Glomerular visceral epithelial cell (primary cell): ENCODE measurements at regions not wholly inside any gene's neighbourhood (a gene's known extent, or its start where the extent isn't known, plus 50 kb on each side); places are given as distances from the start of the nearest gene placed in this dataset.
"Not testable (repeated sequence)": the region's sequence is repeated elsewhere in the genome, so short reads cannot be mapped to it uniquely, and the experiment has no call there.

Source experiments
- DNase-seq: peaks from one replicate; pipeline ENCODE4 v3.0.0-alpha.2; 2016; ENCODE audit errors: extremely low spot score

DNA sequence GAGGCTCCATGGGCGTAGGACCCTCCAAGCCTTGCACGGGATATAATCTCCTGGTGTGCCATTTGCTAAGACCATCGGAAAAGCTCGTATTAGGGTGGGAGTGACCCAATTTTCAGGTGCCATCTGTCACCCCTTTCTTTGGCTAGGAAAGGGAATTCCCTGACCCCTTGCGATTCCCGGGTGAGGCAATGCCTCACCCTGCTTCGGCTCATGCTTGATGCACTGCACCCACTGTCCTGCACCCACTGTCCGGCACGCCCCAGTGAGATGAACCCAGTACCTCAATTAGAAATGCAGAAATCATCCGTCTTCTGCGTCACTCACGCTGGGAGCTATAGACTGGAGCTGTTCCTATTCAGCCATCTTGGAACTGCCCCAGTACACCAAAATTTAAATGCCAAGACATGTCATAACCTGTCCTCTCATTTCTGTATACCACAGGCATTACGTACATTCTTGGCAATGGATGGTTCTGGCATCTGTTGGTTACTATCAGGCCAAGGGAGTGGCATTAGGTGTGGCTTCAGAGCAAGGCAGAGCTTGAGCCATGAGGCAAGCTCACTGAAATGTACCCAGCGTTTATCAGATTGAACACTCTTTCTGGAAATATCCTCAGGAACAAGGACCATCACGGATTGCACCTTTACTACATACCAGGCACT, 95.4 kb upstream of the GALNT18 start:
- DNase-seq: no peak

DNA sequence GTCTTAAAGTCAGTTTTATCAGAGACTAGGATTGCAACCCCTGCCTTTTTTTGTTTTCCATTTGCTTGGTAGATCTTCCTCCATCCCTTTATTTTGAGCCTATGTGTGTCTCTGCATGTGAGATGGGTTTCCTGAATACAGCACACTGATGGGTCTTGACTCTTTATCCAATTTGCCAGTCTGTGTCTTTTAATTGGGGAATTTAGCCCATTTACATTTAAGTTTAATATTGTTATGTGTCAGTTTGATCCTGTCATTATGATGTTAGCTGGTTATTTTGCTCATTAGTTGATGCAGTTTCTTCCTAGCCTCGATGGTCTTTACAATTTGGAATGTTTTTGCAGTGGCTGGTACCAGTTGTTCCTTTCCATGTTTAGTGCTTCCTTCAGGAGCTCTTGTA, 93.3 kb upstream of the GALNT18 start:
- DNase-seq: not testable (repeated sequence)

DNA sequence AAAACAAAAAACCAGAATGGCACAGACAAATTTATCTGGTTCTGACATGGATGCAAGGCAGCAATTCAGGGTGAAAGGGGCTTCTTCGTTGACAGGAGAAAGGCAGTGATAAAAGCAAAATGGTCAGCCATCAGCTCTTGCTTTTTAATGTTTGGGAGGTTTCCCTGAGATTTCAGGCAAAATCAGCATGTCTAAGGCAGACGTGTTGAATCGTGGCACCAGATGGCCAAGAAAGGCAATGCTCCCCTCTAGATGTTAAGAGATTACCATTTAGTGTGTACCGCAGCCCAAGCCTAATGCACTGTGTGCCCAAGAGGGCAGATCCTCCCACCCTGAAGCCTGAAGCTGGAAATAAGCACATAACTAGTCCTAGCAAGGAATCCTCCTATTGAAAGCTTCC, 88.8 kb upstream of the GALNT18 start:
- DNase-seq: no peak

DNA sequence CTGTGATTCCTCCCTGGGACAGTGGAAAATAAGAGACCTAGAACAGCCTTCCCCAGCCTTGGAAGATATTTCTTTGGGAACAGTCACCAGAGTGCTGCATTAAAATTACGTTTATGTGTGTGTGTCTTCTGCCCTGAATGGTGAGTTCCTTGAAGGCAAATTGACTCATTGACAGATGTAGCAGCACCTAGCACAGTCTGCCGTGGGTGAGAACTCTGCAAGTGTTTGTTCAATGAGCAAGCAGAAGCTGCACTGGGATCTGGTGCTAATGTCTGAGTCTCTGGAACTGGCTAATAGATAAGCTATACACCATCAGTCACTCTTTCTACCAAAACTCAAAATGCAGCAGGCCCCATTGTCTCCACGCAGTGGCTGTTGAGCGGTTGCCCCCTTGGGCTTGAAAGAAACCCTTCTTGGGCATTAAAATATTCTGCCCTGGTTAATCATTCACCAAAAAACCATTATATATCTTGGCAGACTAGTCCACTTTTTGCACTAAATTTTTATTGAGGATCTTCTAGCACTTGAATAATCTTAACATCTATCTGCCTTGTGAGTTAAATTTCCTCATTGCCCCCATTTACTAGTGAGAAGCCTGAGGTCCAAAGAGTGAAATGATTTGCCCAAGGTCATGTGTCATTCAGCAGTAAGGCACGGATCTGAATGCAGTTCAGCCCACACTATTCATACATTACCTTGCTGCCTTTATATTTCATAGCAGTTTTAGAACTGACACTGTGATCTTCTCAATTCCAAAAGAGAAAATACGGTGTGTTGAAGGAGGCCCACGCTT, 87.8 kb upstream of the GALNT18 start:
- DNase-seq: no peak

DNA sequence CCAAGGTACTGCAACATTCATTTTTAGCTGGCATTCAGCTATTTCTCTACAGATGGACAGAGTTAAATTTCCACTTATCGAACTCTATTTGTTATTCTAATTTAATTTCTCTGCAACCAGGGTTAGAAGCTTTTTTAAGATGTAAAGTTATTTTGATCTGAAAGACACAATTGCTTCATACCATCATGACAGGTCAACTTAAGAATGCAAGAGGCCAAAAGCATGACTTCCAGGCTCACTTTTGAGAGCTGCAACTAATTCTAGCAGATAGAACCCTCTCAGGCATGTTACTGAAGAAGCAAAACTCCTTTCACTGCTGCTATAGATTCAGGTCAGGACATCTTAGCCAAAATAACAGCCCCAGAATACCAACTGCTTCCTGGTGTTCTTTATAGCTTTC, 86.5 kb upstream of the GALNT18 start:
- DNase-seq: no peak

DNA sequence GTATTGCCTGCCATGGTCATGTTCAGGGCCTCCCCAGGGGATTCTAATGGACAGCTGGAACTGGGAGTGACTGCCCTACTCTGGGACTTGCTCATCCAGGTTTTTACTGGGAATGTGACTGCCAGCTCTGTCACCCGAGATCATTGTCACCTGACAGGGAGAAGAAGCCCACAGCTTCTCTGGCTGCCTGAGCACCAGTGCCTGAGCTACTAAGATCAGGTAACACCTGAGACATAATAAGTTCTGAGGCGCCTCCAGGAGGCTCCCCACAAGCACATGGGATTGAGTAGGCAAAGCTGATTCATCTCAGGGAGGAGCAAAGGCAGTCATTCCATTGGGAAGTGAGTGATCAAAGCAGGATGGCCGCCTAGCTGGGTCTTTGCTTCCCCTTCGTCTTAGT, 84.2 kb upstream of the GALNT18 start:
- no peak for DNase-seq

DNA sequence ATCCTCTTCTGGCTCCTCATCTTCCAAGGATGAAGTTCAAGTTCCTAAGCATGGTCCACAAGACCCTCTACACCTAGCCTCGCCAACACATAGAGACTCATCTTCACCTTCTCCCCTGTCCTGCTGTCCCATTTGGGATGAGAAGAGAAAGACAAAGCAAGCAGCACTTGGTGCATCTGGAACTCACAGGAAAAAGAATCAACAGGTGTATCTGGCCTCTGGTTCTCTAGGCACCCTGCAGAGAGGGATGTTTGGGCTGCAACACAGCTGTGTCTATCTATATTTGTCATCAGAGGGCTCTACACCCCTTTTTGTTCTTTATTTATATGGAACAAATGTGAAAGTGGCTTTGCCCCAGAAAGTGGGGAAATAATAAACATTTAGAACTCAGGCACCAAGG, 82.1 kb upstream of the GALNT18 start:
- no peak for DNase-seq

DNA sequence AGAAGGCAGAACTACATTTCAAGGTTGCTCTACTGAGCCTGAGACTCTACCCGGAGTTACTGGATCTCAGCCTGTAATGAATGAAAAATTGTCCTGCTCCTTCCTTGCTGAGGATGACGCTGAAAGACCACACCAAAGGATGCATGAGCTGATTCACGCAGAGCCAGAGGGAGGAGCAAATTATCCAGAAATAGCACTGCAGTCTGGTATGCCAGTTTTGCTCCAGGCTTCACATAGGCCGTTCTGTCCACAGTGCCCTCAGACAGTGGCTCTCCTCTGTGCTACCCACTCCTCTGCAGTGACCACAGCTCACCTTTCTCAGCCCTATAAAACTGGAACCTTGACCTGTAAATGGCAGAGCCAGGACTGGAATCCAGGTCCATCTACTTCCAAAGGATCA, 79.3 kb upstream of the GALNT18 start:
- DNase-seq: no peak

DNA sequence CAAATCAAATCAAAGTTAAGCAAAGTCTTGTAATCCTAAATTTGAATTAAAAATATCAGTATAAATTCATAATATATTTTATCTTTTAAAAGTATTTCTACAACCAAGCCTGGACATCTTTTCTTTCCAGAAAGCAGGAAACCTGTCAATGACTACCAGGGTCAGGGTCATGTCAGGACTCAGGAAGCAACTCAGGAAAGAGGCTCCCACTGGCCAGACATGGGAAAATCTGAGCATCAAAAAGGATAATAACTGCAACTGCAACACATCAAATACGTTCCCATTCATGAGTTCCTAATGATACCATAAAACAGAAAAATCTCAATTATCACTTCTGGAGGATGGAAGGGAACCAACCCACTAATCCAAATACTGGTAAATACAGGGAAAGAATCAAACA, 76.0 kb upstream of the GALNT18 start:
- no peak for DNase-seq

DNA sequence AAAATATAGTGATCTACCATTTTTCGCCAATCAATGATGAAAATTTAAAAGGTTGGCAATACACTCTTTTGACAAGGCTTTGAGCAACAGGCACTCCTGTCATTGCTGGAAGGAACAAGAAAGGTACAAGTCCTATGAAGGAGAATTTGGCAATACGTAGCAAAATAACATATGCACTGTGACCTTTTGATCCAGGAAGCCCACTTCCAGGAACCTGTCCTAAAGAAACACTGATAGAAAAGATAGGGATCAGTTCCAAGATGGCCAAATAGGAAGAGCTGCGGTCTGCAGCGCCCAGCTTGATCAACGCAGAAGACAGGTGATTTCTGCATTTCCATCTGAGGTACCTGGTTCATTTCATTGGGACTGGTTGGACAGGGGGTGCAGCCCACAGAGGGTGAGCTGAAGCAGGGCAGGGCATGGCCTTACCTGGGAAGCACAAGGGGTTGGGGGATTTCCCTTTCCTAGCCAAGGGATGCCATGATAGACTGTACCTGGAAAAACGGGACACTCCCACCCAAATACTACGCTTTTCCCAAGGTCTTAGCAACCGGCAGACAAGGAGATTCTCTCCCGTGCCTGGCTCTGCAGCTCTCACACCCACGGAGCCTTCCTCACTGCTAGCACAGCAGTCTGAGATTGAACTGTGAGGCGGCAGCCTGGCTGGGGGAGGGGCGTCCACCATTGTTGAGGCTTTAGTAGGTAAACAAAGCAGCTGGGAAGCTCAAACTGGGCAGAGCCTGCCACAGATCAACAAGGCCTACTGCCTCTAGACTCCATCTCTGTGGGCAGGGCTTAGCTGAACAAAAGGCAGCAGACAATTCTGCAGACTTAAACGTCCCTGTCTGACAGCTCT, 69.7 kb upstream of the GALNT18 start:
- DNase-seq: no peak

DNA sequence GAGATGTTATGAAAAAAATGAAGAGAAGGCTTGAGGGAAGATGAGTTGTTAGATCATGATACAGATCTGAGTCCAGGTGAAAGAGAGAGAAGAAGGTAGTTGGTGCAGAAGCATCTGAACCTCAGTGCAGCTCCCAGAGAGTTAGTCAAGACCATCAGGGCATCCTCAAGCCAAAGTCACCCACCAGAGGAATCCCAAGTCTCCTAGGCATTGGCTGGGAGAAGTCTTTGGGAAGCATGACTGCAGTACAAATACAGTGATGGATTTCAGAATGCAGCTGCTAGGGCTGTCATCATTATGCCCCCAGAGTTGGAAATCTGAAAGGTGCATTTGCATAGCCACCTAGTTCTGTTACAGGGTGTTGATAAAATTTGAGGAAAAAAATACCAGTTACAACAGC, 59.7 kb upstream of the GALNT18 start:
- no peak for DNase-seq

DNA sequence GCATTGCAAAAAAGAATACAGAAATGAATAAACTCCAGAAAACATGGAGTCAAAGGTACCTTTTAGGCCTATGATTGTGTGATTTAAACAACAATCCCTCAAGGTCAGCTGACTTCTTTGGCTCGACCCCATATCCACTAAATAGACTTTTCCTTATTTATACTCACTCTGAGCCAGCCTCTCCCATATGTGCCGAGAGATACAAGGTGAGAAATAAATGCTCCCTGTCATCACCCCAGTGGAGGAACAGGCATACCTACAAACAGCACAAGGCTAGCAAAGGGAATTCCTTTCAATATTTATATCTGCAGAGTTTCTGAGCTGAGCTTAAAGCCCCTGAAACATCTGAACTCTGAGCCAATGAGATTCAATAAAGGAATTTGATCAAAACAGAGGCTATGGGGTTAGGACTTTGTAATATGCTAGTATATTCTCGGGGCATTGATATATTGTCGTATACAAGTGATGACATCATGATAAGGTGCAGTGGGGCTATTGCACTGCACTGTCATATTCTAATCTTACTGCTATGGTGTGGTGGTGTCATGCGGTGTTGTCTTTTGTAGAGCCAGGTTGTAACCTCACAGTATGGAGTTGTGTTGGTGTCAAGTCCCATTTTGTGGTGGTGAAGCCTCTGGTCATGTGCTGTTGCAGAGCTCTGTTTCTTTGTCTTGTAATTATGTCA, 56.0 kb upstream of the GALNT18 start:
- DNase-seq: no peak

DNA sequence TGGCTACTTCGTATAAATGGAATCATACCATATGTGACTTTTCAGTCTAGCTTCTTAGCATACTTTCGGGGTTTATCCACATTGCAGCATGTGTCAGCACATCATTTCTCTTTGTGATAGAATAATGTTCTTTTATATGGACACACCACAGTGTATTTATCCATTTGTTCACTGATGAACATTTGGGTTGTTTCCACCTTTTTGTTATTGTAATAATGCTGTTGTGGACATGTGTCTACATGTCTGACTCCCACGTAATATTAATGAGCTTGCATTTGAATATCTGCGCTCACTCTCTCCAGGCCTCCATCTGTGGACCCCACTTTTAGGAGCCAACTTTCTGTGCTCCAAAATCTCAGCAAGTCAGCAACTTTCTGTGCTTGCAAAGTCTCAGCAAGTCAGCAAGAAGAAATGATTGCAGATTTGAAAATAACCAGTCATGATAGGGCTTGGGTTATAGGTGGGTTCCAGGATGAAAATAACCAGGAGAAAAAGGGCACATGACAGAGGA, 53.9 kb upstream of the GALNT18 start:
- DNase-seq: no peak

DNA sequence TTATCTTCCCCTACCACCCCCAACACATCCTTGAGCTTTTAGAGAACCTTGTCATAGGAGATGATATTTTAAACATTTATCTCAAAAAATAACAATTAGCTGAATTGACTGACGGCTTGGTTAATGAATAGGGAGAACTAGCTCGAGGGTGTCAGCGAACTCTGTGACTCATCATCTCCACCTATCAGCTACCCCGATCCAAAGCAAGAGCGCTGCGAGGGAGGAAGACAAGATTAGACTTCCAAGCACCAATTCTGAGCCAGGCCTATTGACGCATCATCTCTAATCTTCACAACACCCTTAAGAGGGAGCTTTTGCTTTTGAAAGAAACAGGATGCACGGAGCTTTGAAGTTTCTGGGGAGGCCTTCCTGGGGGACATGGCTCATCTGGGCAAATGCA, 51.0 kb upstream of the GALNT18 start:
- DNase-seq: no peak

DNA sequence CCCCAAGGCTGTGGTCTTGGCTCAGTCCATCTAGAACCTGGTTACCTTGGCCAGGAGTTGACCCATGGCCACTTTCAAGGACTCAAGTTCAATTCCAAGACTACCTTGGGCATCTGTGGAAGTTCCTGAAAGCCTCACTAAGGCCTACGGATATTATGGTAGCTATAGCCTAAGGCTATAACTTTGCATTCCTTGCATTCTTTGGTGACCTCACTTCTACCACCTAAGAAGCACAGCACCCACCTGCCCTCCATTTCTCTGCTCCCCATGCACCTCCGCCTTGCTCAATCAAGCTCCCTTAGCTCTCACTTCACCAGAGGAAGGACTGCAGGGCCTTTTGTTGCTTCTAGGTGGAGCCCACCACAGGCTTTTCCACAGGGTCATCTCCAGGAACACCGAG, 50.3 kb upstream of the GALNT18 start:
- DNase-seq: no peak
